ENCODE measurements at regions not wholly inside any gene's neighbourhood (a gene's known extent, or its start where the extent isn't known, plus 50 kb on each side); places are given as distances from the start of the nearest gene placed in this dataset.

DNA sequence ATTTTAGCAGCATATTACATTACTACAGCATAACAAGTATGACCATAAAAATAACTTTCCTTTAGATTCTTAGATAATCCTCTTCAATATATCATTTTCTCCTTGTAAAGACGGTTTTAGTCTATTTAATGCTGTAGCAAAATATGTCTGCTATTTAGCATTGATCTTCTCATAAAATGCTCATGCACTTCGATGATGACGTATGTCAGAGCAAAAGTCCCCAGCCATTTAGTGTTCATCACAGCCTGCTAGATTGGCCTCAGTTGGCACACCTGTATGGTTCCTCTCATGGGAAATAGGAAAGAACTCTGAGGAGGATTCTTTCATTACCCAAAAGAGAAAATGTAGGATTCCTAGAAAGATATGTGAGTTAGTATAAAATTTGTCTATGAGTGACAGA lies 232.2 kb downstream of the MAP2K6 start:
- TF ChIP-seq MXI1 (IDR thresholded peaks at IDR 0.05; ENCODE audit: low read depth, low read length), result no peak
- TF ChIP-seq YY1 (IDR thresholded peaks at IDR 0.05; ENCODE audit: low read depth), result no peak
- TF ChIP-seq FOXJ3 (CRISPR knock-in tag; IDR thresholded peaks at IDR 0.05), result no peak
- TF ChIP-seq, protein P1, sequence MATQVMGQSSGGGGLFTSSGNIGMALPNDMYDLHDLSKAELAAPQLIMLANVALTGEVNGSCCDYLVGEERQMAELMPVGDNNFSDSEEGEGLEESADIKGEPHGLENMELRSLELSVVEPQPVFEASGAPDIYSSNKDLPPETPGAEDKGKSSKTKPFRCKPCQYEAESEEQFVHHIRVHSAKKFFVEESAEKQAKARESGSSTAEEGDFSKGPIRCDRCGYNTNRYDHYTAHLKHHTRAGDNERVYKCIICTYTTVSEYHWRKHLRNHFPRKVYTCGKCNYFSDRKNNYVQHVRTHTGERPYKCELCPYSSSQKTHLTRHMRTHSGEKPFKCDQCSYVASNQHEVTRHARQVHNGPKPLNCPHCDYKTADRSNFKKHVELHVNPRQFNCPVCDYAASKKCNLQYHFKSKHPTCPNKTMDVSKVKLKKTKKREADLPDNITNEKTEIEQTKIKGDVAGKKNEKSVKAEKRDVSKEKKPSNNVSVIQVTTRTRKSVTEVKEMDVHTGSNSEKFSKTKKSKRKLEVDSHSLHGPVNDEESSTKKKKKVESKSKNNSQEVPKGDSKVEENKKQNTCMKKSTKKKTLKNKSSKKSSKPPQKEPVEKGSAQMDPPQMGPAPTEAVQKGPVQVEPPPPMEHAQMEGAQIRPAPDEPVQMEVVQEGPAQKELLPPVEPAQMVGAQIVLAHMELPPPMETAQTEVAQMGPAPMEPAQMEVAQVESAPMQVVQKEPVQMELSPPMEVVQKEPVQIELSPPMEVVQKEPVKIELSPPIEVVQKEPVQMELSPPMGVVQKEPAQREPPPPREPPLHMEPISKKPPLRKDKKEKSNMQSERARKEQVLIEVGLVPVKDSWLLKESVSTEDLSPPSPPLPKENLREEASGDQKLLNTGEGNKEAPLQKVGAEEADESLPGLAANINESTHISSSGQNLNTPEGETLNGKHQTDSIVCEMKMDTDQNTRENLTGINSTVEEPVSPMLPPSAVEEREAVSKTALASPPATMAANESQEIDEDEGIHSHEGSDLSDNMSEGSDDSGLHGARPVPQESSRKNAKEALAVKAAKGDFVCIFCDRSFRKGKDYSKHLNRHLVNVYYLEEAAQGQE (IDR thresholded peaks at IDR 0.05; ENCODE audit: low read depth, low read length), result no peak
- TF ChIP-seq, protein P2, sequence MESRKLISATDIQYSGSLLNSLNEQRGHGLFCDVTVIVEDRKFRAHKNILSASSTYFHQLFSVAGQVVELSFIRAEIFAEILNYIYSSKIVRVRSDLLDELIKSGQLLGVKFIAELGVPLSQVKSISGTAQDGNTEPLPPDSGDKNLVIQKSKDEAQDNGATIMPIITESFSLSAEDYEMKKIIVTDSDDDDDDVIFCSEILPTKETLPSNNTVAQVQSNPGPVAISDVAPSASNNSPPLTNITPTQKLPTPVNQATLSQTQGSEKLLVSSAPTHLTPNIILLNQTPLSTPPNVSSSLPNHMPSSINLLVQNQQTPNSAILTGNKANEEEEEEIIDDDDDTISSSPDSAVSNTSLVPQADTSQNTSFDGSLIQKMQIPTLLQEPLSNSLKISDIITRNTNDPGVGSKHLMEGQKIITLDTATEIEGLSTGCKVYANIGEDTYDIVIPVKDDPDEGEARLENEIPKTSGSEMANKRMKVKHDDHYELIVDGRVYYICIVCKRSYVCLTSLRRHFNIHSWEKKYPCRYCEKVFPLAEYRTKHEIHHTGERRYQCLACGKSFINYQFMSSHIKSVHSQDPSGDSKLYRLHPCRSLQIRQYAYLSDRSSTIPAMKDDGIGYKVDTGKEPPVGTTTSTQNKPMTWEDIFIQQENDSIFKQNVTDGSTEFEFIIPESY (IDR thresholded peaks at IDR 0.05; ENCODE audit: borderline replicate concordance, low read depth), result no peak
- no peak for TF ChIP-seq FOSL2 (IDR thresholded peaks at IDR 0.05; ENCODE audit: borderline replicate concordance, low read depth)
- no peak for TF ChIP-seq MEF2A (IDR thresholded peaks at IDR 0.05; ENCODE audit: borderline replicate concordance, low read depth)
- no peak for TF ChIP-seq NRF1 (IDR thresholded peaks at IDR 0.05; ENCODE audit: low read depth, low read length)
- TF ChIP-seq RAD21 (IDR thresholded peaks at IDR 0.05; ENCODE audit: low read length), result no peak
- no peak for TF ChIP-seq CHD2 (IDR thresholded peaks at IDR 0.05; ENCODE audit: low read length, partially characterized antibody)
- no peak for TF ChIP-seq EP300 (IDR thresholded peaks at IDR 0.05; ENCODE audit: borderline replicate concordance in 1 of 2, low read depth in 1 of 2, low read length in 1 of 2)
- TF ChIP-seq, protein P3, sequence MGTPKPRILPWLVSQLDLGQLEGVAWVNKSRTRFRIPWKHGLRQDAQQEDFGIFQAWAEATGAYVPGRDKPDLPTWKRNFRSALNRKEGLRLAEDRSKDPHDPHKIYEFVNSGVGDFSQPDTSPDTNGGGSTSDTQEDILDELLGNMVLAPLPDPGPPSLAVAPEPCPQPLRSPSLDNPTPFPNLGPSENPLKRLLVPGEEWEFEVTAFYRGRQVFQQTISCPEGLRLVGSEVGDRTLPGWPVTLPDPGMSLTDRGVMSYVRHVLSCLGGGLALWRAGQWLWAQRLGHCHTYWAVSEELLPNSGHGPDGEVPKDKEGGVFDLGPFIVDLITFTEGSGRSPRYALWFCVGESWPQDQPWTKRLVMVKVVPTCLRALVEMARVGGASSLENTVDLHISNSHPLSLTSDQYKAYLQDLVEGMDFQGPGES (IDR thresholded peaks at IDR 0.05; ENCODE audit: low read depth, low read length), result no peak
- TF ChIP-seq, protein P4, sequence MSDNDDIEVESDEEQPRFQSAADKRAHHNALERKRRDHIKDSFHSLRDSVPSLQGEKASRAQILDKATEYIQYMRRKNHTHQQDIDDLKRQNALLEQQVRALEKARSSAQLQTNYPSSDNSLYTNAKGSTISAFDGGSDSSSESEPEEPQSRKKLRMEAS (IDR thresholded peaks at IDR 0.05; ENCODE audit: low read depth), result no peak
- TF ChIP-seq, protein P5, sequence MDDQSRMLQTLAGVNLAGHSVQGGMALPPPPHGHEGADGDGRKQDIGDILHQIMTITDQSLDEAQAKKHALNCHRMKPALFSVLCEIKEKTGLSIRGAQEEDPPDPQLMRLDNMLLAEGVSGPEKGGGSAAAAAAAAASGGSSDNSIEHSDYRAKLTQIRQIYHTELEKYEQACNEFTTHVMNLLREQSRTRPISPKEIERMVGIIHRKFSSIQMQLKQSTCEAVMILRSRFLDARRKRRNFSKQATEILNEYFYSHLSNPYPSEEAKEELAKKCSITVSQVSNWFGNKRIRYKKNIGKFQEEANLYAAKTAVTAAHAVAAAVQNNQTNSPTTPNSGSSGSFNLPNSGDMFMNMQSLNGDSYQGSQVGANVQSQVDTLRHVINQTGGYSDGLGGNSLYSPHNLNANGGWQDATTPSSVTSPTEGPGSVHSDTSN (IDR thresholded peaks at IDR 0.05), result no peak
- no peak for TF ChIP-seq RCOR1 (IDR thresholded peaks at IDR 0.05; ENCODE audit: low read length)
- no peak for TF ChIP-seq TEAD4 (IDR thresholded peaks at IDR 0.05; ENCODE audit: borderline replicate concordance, insufficient read depth)
- H3K4me3 ChIP-seq (ENCODE audit: low read depth in 2 of 2, low read length in 1 of 2), result no peak overlapping the region
- no peak overlapping the region for H3K4me2 ChIP-seq
- H3F3A ChIP-seq (replicated peaks; ENCODE audit: insufficient read depth), result peaks cover 3% of the 10 kb centered on the region
- no peaks in the 10 kb centered on the region for H4K20me1 ChIP-seq (ENCODE audit: insufficient read depth)
- no peaks in the 10 kb centered on the region for H3K9me2 ChIP-seq
- WGBS (ENCODE audit: low lambda C conversion rate), result 85% methylated on average over 3 of the region's 3 CpGs
- H3K36me3 ChIP-seq (replicated peaks in 1 of 2; ENCODE audit: control insufficient read depth in 1 of 2, insufficient read depth in 2 of 2, low read length in 1 of 2), result no peaks in the 10 kb centered on the region
- H3K9me3 ChIP-seq, result no peaks in the 10 kb centered on the region
- no peak overlapping the region for H3K27ac ChIP-seq (ENCODE audit: low read depth in 2 of 2, low read length in 1 of 2)
- no peaks in the 10 kb centered on the region for H3K79me2 ChIP-seq (ENCODE audit: insufficient read depth)
- no peaks in the 10 kb centered on the region for H3K4me1 ChIP-seq (ENCODE audit: control insufficient read depth in 1 of 2, insufficient read depth in 2 of 2, low read depth in 1 of 2, low read length in 1 of 2)
- H3K9ac ChIP-seq, result no peak overlapping the region
- CTCF ChIA-PET, result no interaction called here
- POLR2A ChIA-PET, result no interaction called here
- no peak overlapping the region for H2AFZ ChIP-seq (ENCODE audit: low read depth)
- no peaks in the 10 kb centered on the region for H3K27me3 ChIP-seq (ENCODE audit: insufficient read depth)
- no peak for DNase-seq

Data from SK-N-SH (cell line).